Prostate gland (tissue), 2 donors: ENCODE measurements at regions not wholly inside any gene's neighbourhood (a gene's known extent, or its start where the extent isn't known, plus 50 kb on each side); places are given as distances from the start of the nearest gene placed in this dataset.

Experiments used
- POLR2A ChIP-seq: fragments of 450-650 bp; IDR thresholded peaks from one replicate; pipeline ENCODE4 v1.6.1; 2016; ENCODE audit warnings: antibody characterized with exemption, mild to moderate bottlenecking
- TF ChIP-seq, protein P1 (sequence below), 4 experiments: fragments of 200-600 bp in 2 of 4; fragments of 450-650 bp in 2 of 4; sonication (generic) in 2 of 4; IDR thresholded peaks; 1 replicate in 3 of 4; 2 replicates in 1 of 4; pipeline ENCODE4 v1.5.1; 2016 to 2019; ENCODE audit warnings: antibody characterized with exemption in 4 of 4, mild to moderate bottlenecking in 2 of 4, moderate library complexity in 2 of 4

DNA sequence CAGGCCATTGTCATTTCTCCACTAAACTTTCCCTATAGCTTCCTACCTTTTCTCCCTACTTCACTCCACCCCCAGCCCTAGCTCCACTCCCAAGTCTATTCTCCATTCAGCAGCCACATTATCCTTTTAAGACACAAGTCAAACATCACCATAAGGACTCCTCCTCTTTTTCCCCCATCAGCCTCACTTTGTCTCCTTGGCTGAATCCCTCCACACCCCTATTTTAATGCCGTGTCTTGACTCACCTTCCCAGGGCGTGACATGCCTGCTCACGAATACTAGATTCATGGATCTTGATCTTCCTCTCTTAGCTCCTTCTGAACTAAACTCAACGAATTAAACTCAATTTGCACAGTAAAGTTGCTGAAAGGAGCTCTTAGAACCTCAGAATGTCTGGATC is 281.9 kb downstream of the PTTG2 start:
- TF ChIP-seq, protein P1, sequence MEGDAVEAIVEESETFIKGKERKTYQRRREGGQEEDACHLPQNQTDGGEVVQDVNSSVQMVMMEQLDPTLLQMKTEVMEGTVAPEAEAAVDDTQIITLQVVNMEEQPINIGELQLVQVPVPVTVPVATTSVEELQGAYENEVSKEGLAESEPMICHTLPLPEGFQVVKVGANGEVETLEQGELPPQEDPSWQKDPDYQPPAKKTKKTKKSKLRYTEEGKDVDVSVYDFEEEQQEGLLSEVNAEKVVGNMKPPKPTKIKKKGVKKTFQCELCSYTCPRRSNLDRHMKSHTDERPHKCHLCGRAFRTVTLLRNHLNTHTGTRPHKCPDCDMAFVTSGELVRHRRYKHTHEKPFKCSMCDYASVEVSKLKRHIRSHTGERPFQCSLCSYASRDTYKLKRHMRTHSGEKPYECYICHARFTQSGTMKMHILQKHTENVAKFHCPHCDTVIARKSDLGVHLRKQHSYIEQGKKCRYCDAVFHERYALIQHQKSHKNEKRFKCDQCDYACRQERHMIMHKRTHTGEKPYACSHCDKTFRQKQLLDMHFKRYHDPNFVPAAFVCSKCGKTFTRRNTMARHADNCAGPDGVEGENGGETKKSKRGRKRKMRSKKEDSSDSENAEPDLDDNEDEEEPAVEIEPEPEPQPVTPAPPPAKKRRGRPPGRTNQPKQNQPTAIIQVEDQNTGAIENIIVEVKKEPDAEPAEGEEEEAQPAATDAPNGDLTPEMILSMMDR (IDR thresholded peaks at IDR 0.05) = no peak
- TF ChIP-seq POLR2A = no peak
